ENCODE measurements at regions not wholly inside any gene's neighbourhood (a gene's known extent, or its start where the extent isn't known, plus 50 kb on each side); places are given as distances from the start of the nearest gene placed in this dataset.

DNA sequence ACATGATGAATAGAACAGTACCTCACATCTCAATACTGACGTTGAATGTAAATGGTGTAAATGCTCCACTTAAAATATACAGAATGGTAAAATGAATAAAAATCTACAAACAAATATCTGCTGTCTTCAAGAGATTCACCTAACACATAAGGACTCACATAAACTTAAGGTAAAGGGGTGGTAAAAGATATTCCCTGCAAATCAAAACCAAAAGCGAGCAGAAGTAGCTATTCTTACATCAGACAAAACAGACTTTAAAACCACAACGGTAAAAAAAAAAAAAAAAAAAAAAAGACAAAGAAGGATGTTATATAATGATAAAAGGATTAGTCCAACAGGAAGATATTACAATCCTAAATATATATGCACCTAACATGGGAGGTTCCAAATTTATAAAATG is 214.0 kb upstream of the MAST4 start:
- TF ChIP-seq TCF12 (IDR thresholded peaks at IDR 0.05; ENCODE audit: low read depth) (no peak), EP300 (IDR thresholded peaks at IDR 0.05; ENCODE audit: borderline replicate concordance) (no peak)

Data from Ishikawa (cell line).